ENCODE measurements at regions not wholly inside any gene's neighbourhood (a gene's known extent, or its start where the extent isn't known, plus 50 kb on each side); places are given as distances from the start of the nearest gene placed in this dataset.

GRCh38 chr11:92826603-92827002 is 142.8 kb upstream of the MTNR1B start:
- no peak for TF ChIP-seq CREB1 (CRISPR knock-in tag; IDR thresholded peaks at IDR 0.05; ENCODE audit: low read depth)
- TF ChIP-seq CTCF (conservative IDR thresholded peaks at IDR 0.05; ENCODE audit: low read depth in 2 of 2): peak in 1 of 2 experiments; percentile 44; a peak in 3 of 4 replicates
- no peak for TF ChIP-seq REST (IDR thresholded peaks at IDR 0.05; ENCODE audit: unreplicated experiment)
- no peak for TF ChIP-seq JUNB (IDR thresholded peaks at IDR 0.05; ENCODE audit: unreplicated experiment)

All from GM23338 (cell line).